ENCODE measurements at regions not wholly inside any gene's neighbourhood (a gene's known extent, or its start where the extent isn't known, plus 50 kb on each side); places are given as distances from the start of the nearest gene placed in this dataset.

DNA sequence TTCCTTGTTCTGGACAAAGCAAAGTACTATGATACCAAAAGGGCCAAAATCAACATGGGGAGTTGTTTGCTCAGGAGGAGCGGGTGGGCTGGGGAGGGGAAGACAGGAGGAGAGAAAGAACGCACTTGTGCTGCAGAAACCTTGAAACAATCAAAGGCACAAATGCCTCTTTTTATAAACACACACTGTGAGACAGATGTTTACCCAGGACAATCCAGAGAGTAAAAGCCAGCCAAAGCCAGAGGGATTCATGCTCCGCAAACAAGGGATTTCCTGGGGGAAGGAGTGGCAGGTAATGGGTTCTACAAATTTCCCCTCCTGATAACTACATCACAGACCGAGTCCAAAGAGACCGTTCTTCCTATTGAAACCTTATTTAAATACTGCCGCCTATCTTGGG lies 323.5 kb upstream of the SKOR2 start:
- TF ChIP-seq, protein P1, sequence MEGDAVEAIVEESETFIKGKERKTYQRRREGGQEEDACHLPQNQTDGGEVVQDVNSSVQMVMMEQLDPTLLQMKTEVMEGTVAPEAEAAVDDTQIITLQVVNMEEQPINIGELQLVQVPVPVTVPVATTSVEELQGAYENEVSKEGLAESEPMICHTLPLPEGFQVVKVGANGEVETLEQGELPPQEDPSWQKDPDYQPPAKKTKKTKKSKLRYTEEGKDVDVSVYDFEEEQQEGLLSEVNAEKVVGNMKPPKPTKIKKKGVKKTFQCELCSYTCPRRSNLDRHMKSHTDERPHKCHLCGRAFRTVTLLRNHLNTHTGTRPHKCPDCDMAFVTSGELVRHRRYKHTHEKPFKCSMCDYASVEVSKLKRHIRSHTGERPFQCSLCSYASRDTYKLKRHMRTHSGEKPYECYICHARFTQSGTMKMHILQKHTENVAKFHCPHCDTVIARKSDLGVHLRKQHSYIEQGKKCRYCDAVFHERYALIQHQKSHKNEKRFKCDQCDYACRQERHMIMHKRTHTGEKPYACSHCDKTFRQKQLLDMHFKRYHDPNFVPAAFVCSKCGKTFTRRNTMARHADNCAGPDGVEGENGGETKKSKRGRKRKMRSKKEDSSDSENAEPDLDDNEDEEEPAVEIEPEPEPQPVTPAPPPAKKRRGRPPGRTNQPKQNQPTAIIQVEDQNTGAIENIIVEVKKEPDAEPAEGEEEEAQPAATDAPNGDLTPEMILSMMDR (IDR thresholded peaks at IDR 0.05), result no peak
- no peak for TF ChIP-seq POLR2A (IDR thresholded peaks at IDR 0.05)
- TF ChIP-seq POLR2AphosphoS5 (IDR thresholded peaks at IDR 0.05; ENCODE audit: insufficient read depth in 1 of 2, low read depth in 1 of 2), result no peak

Data from vagina (tissue), 2 donors.